ENCODE measurements at regions not wholly inside any gene's neighbourhood (a gene's known extent, or its start where the extent isn't known, plus 50 kb on each side); places are given as distances from the start of the nearest gene placed in this dataset.
"Not testable (repeated sequence)": the region's sequence is repeated elsewhere in the genome, so short reads cannot be mapped to it uniquely, and the experiment has no call there.

DNA sequence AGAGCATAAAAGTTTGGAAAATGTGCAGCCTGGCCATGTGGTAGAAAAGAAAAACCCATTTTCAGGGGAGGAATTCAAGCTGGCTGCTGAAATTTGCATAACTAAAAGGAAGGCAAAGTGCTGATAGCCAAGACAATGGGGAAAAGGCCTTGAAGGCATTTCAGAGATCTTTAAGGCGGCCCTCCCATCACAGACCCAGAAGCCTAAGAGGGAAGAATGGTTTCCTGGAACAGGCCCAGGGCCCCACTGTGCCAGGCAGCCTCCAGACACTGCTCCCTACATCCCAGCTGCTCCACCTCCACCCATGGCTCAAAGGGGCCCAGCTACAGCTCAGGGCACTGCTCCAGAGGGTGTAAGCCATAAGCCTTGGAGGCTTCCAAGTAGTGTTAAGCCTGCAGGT lies 158.0 kb upstream of the PRDX4 start:
- H3K4me1 Mint-ChIP-seq = no peaks in the 10 kb centered on the region
- H3K36me3 Mint-ChIP-seq (ENCODE audit: low read depth) = no peaks in the 10 kb centered on the region
- H3K27me3 Mint-ChIP-seq = no peaks in the 10 kb centered on the region
- no peak overlapping the region for H3K4me3 Mint-ChIP-seq
- peaks cover 6% of the 10 kb centered on the region for H3K9me3 Mint-ChIP-seq
- no peak overlapping the region for H3K27ac Mint-ChIP-seq
- ATAC-seq = no peak
- DNase-seq = no peak

DNA sequence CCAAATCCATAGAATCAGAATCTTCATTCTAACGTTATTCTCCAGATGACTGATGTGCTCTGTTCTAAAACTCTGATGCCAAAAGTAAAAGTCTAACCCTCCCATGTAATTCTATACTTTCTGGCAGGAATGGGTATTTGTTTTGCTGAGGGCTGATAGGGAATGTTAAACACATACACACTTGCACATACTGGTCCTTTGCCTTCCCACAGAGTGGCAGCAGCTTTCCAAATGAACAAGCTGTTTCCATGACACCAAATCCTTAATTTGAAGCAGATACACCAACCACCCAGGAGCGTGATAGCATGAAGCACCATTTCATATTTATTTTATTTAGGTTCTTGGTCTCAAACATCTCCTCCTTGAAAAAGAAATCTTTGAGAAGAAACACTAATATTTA lies 155.5 kb upstream of the PRDX4 start:
- Mint-ChIP-seq H3K4me1 (no peaks in the 10 kb centered on the region), H3K9me3 (peaks cover 6% of the 10 kb centered on the region), H3K27ac (no peak overlapping the region), H3K4me3 (no peak overlapping the region), H3K36me3 (ENCODE audit: low read depth) (no peaks in the 10 kb centered on the region), H3K27me3 (no peaks in the 10 kb centered on the region)
- no peak for DNase-seq
- no peak for ATAC-seq

DNA sequence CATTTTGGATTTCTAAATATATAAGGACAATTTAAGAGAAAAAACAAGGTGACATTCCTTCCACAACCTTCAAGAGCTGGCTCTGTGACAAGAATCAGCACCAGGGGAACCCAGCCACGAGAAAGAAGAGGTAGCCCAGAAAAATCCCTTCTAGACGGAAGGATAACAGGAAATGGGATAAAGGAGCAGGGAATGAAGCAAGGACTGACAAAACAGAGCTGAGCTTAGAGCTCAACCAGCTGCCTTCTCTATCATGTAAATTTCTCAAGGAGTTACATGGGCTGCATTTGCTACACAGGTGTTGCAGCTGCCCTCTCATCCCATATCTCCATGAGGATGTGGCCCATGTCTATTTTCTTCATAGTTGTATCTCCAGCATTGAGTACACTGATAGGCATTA lies 154.2 kb upstream of the PRDX4 start:
- no peak for DNase-seq
- H3K27me3 Mint-ChIP-seq = no peaks in the 10 kb centered on the region
- H3K4me1 Mint-ChIP-seq = no peaks in the 10 kb centered on the region
- H3K9me3 Mint-ChIP-seq = peaks cover 6% of the 10 kb centered on the region
- H3K4me3 Mint-ChIP-seq = no peak overlapping the region
- H3K27ac Mint-ChIP-seq = no peak overlapping the region
- no peak for ATAC-seq
- no peaks in the 10 kb centered on the region for H3K36me3 Mint-ChIP-seq (ENCODE audit: low read depth)

DNA sequence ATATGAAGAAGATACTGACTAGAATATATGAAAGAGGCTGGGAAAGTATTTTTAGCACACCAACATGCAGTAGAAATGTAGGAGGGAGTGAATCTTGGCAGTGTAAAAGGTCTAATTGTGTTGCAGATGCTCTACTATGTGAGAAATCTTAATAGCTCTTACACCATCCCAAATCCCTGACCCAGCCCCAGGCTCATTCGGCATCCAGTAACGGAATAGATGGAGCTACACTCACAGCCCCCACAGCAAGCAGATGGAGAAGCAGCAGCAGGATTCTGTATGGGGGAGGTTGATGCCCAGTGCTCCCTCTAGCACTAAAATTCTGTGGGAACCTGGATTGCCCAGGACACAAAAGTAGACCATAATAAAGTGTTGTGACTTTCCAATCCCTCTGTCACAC lies 153.2 kb upstream of the PRDX4 start:
- no peak overlapping the region for H3K27ac Mint-ChIP-seq
- H3K4me1 Mint-ChIP-seq = no peaks in the 10 kb centered on the region

DNA sequence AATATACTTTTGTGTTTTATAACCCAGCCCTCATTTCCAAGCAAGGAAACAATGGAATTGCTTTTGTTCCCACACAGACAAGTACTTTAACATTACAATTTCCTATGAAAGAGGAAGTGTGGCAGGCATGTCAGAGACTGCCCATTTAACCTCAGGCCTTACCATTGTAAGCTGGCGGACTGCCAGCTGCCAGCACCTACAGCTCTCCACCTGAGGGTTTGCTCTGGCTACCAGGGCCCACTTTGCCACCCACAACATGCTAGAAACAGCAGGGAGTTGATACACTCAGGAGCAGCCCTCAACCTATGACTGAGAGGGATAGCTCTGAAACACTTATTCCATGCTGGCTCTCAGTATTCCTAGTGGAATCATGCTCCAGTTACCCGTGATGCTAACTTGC lies 152.3 kb upstream of the PRDX4 start:
- Mint-ChIP-seq H3K36me3 (ENCODE audit: low read depth) (no peaks in the 10 kb centered on the region), H3K27me3 (no peaks in the 10 kb centered on the region)

More for the DNA sequence above, 153.2 kb upstream of the PRDX4 start:
- H3K36me3 Mint-ChIP-seq (ENCODE audit: low read depth) = no peaks in the 10 kb centered on the region
- no peak overlapping the region for H3K4me3 Mint-ChIP-seq
- ATAC-seq (no peak), DNase-seq (no peak)
- no peaks in the 10 kb centered on the region for H3K9me3 Mint-ChIP-seq
- H3K27me3 Mint-ChIP-seq = no peaks in the 10 kb centered on the region

DNA sequence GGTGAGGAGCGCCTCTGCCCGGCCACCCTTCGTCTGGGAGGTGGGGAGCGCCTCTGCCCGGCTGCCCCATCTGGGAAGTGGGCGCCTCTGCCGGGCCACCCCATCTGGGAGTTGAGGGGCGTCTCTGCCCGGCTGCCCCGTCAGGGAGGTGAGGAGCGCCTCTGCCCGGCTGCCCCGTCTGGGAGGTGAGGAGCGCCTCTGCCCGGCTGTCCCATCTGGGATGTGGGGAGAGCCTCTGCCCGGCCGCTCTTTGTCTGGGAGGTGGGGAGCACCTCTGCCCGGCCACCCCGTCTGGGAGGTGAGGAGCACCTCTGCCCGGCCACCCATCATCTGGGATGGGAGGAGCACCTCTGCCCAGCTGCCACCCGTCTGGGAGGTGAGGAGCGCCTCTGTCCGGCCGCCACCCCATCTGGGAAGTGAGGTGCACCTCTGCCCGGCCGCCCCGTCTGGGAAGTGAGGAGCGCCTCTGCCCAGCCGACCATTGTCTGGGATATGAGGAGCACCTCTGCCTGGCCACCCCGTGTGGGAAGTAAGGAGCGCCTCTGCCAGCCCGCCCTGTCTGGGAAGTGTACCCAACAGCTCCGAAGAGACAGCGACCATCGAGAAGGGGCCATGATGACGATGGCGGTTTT lies 144.2 kb upstream of the PRDX4 start:
- H3K9me3 Mint-ChIP-seq; DNase-seq; H3K36me3 Mint-ChIP-seq (ENCODE audit: low read depth); H3K27ac Mint-ChIP-seq; ATAC-seq; H3K4me3 Mint-ChIP-seq; H3K4me1 Mint-ChIP-seq; H3K27me3 Mint-ChIP-seq: not testable (repeated sequence)

More for the DNA sequence above, 152.3 kb upstream of the PRDX4 start:
- H3K9me3 Mint-ChIP-seq = no peaks in the 10 kb centered on the region
- DNase-seq = no peak
- no peak overlapping the region for H3K27ac Mint-ChIP-seq
- no peak overlapping the region for H3K4me3 Mint-ChIP-seq
- no peaks in the 10 kb centered on the region for H3K4me1 Mint-ChIP-seq
- no peak for ATAC-seq

DNA sequence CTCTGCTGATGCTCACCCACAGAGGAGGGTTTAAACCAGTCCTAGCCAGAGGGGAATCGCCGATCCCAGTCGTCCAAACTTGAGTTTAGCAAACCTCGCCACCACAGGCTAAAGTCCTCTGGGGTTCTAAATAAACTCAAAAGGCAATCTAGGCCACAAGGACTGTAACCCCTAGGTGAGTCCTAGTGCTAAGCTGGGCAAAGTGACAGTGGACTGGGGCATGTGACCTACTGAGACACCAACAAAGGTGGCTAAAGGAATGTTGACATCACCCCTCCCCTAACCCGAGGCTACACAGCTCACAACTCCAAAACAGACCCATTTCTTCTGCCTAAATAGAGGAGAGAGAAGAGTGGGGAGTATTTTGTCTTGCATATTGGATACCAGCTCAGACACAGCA lies 142.8 kb upstream of the PRDX4 start:
- Mint-ChIP-seq H3K27me3 (peaks cover 2% of the 10 kb centered on the region), H3K9me3 (no peaks in the 10 kb centered on the region), H3K4me1 (no peaks in the 10 kb centered on the region), H3K4me3 (no peak overlapping the region), H3K36me3 (ENCODE audit: low read depth) (no peaks in the 10 kb centered on the region), H3K27ac (no peak overlapping the region)
- ATAC-seq (no peak), DNase-seq (no peak)

DNA sequence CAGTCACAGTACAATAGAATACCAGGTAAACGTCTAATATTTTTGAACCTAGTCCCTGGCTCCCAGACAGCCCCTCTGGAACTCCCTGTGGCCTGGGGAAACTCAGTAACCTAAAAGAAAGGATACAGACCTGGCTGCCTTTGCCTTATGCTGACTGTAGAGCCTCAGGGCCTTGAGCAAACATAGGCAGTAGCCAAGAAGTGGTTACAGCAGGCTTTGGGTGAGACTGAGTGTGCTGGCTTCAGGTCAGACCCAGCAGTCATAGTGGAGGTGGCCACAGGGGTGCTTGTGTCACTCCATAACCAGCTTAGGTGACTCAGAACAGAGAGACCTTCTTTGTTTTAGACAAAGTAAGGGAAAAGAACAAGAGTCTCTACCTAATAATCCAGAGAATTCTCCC lies 141.8 kb upstream of the PRDX4 start:
- no peak for ATAC-seq
- Mint-ChIP-seq H3K9me3 (no peaks in the 10 kb centered on the region), H3K36me3 (ENCODE audit: low read depth) (no peaks in the 10 kb centered on the region), H3K4me1 (no peaks in the 10 kb centered on the region), H3K4me3 (no peak overlapping the region), H3K27me3 (peaks cover 2% of the 10 kb centered on the region), H3K27ac (no peak overlapping the region)
- DNase-seq = no peak

DNA sequence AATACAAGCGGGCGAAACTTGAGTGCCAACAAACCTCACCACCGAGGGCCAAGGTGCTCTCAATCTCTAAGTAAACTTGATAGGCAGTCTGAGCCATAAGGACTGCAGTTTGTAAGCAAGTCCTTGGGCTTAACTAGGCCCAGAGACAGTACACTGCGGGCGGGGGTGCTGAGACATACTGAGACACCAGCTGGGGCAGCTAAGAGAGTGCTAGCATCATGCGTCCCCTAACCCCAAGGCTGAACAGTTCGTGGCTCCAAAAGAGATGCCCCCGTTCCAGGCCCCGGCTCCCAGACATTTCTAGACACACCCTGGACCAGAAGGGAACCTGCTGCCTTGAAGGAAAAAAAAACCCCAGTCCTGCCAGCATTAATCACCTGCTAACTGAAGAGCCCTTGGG lies 126.8 kb upstream of the PRDX4 start:
- H3K9me3 Mint-ChIP-seq = no peaks in the 10 kb centered on the region
- no peaks in the 10 kb centered on the region for H3K4me1 Mint-ChIP-seq
- H3K27ac Mint-ChIP-seq = no peak overlapping the region
- no peaks in the 10 kb centered on the region for H3K27me3 Mint-ChIP-seq
- DNase-seq (no peak), ATAC-seq (no peak)
- no peak overlapping the region for H3K4me3 Mint-ChIP-seq
- H3K36me3 Mint-ChIP-seq (ENCODE audit: low read depth) = no peaks in the 10 kb centered on the region

DNA sequence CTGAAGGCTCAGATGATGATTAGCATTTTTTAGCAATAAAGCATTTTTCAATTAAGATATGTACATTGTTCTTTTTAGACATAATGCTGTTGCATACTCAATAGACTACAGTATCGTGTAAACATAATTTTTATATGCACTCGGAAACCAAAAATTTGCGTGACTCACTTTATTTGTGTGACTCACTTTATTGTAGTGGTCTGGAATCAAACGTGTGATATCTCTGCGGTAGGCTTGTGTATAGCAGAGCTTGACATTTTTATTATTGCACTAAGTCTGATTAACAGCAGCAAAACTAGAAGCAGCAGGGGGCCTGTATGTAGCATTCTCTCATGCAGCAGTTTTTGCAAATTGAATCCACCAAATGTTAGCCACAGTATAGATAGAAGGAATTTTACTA lies 119.1 kb upstream of the PRDX4 start:
- ATAC-seq (no peak), DNase-seq (no peak)
- Mint-ChIP-seq H3K4me1 (no peaks in the 10 kb centered on the region), H3K4me3 (no peak overlapping the region), H3K27me3 (no peaks in the 10 kb centered on the region), H3K36me3 (ENCODE audit: low read depth) (no peaks in the 10 kb centered on the region), H3K27ac (no peak overlapping the region), H3K9me3 (no peaks in the 10 kb centered on the region)

DNA sequence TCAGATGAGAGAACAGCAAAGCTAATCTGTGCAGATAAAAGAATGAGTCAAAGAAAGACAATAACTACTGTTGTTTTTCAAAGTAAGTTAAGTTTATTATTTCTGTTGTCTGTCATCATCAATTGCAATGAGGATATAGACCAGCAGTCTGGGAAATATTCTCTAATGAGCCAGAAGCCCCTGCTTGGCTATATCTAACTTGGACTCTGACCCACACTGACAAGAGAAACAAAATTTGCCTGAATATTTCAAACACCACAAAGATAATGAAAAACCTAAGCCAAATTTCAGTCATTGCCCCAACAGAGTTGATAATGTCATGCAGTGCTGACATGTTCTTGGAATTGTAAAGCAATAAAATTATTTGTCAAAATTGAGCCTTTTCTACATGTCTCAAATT lies 115.0 kb upstream of the PRDX4 start:
- H3K36me3 Mint-ChIP-seq (ENCODE audit: low read depth) = no peaks in the 10 kb centered on the region
- no peak for ATAC-seq
- no peak overlapping the region for H3K27ac Mint-ChIP-seq
- H3K9me3 Mint-ChIP-seq = no peaks in the 10 kb centered on the region
- H3K4me1 Mint-ChIP-seq = no peaks in the 10 kb centered on the region
- H3K27me3 Mint-ChIP-seq = no peaks in the 10 kb centered on the region
- no peak overlapping the region for H3K4me3 Mint-ChIP-seq
- no peak for DNase-seq

DNA sequence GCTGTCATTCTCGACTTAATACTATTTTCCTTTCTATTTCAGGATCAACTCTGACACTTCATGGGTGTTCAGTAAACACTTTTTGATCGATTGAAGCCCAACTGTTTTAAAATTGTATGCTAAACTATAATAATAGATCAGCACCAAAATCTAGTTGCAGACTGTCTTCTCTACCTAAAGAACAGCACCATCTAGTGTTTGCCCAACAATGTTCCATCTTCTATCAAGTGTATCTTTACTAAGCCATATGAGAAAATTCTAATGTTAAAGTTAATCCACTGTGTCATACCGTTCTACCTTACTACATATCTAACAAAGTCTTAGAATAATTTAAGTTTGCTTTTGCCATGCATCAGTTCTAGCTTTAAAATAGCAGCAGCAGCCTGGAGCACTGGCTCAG lies 113.0 kb upstream of the PRDX4 start:
- Mint-ChIP-seq H3K27ac (no peak overlapping the region), H3K36me3 (ENCODE audit: low read depth) (no peaks in the 10 kb centered on the region), H3K27me3 (no peaks in the 10 kb centered on the region), H3K4me1 (no peaks in the 10 kb centered on the region), H3K4me3 (no peak overlapping the region), H3K9me3 (no peaks in the 10 kb centered on the region)
- ATAC-seq = no peak
- DNase-seq = no peak

DNA sequence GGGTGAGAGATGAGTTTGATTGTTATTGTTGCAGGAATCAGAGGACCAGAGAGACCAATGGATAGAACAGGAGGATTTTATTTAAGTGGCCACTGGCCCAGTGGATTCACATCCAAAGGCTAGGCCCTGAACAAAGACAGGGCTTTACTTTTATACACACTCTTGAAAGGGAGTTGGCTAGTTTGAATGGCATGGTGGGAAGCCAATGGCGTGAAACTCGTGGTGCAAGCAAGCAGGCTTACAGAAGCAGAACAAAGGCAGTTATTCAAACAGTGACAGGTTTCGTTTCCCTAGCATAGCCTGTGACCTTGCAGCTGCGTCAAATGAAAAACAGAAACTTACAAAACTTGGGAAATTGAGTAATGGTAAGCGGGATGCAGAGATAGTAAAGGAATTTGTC lies 110.2 kb upstream of the PRDX4 start:
- Mint-ChIP-seq H3K9me3 (no peaks in the 10 kb centered on the region), H3K4me1 (no peaks in the 10 kb centered on the region), H3K4me3 (no peak overlapping the region), H3K27me3 (no peaks in the 10 kb centered on the region), H3K27ac (no peak overlapping the region), H3K36me3 (ENCODE audit: low read depth) (no peaks in the 10 kb centered on the region)
- ATAC-seq (no peak), DNase-seq (no peak)

DNA sequence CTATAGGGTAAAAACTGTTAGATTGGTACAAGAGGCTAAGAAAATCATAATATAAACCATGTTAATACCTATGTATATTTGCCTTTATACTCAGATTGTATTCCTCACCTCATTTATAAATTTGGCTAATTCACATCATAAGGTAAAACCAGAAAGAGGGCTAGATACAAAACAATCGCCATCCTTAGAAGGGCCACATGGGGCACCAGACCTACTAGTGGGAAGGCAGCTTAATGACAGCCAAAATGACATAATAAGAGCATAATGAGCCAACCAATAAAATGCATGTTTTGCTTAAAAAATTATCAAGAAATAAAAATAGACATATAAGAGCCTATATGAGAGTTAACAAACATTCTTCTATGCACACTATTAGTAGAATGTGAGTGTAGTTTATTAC lies 107.3 kb upstream of the PRDX4 start:
- ATAC-seq = no peak
- H3K36me3 Mint-ChIP-seq (ENCODE audit: low read depth) = no peaks in the 10 kb centered on the region
- H3K9me3 Mint-ChIP-seq = no peaks in the 10 kb centered on the region
- no peak overlapping the region for H3K27ac Mint-ChIP-seq
- no peaks in the 10 kb centered on the region for H3K27me3 Mint-ChIP-seq
- H3K4me3 Mint-ChIP-seq = no peak overlapping the region
- DNase-seq = no peak
- H3K4me1 Mint-ChIP-seq = no peaks in the 10 kb centered on the region

DNA sequence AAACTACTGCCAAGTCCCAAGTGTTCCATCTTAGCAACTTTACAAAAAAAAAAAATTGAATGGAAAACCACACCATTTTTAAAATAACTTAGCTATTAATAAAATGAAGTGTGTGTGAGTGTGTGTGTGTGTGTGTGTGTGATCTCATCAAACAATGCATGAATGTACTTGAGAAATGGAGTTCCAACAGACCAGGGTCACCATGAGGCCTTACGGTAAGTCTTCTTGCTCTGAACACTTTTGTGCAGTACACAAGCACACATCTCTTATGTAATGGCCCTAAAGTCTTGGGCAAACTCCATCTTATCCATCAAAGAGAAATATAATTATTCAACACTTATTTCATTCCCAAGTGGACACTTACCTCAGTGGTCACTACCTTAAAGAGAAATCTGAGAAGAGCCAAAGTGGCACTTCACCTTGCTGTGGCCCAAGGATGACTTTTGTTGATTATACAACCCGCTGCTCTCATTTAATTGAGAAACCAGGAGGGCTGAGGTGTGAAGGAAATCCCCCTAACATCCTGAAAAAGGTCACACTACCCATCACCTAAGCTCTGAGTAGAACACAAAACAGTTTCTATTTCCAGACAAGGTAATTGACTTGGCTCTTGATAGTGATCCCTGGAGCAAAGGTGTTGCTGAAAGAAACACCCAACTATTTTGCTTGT lies 96.5 kb upstream of the PRDX4 start:
- no peaks in the 10 kb centered on the region for H3K27me3 Mint-ChIP-seq
- no peak for DNase-seq
- no peak overlapping the region for H3K27ac Mint-ChIP-seq
- H3K36me3 Mint-ChIP-seq (ENCODE audit: low read depth) = no peaks in the 10 kb centered on the region
- ATAC-seq = no peak
- no peaks in the 10 kb centered on the region for H3K9me3 Mint-ChIP-seq
- no peaks in the 10 kb centered on the region for H3K4me1 Mint-ChIP-seq
- no peak overlapping the region for H3K4me3 Mint-ChIP-seq

DNA sequence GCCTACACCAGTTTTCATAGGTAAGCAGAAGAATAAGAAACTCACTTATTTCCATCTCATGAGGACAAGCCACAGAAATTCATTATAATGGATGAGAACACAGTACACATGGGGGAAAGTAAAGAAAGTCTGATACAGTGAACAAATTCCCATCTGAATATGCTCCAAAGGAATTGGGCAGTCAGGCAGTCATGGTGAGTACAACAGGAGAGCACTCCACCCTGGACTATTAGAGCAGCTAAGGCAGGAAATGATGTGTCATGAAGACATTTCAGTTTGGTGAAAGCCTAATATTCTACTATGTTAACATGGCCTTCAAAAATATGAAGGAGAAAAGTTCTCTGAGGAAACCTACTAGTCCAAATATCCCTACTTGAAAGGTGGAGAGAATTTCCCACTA lies 92.0 kb upstream of the PRDX4 start:
- Mint-ChIP-seq H3K4me1 (no peaks in the 10 kb centered on the region), H3K4me3 (no peak overlapping the region), H3K27ac (no peak overlapping the region), H3K36me3 (ENCODE audit: low read depth) (no peaks in the 10 kb centered on the region), H3K27me3 (no peaks in the 10 kb centered on the region), H3K9me3 (no peaks in the 10 kb centered on the region)
- no peak for ATAC-seq
- no peak for DNase-seq
